Muscle layer of duodenum (tissue), 2 donors: ENCODE measurements at regions not wholly inside any gene's neighbourhood (a gene's known extent, or its start where the extent isn't known, plus 50 kb on each side); places are given as distances from the start of the nearest gene placed in this dataset.

Experiments
- H3K27ac ChIP-seq: one replicate; pipeline ENCODE4 v1.7.0; 2013; ENCODE audit warnings: mild to moderate bottlenecking, low read length
- H3K27me3 ChIP-seq: one replicate; pipeline ENCODE4 v1.7.0; 2013; ENCODE audit warnings: low read depth, mild to moderate bottlenecking, control low read depth, low read length
- H3K36me3 ChIP-seq, 2 donors: one replicate each; pipeline ENCODE4 v1.7.0; 2013; ENCODE audit warnings: low read length in 2 of 2, control low read depth in 1 of 2, mild to moderate bottlenecking in 1 of 2; ENCODE audit not compliant: insufficient read depth in 2 of 2, control insufficient read depth in 1 of 2
- H3K4me1 ChIP-seq, 2 donors: one replicate each; pipeline ENCODE4 v1.7.0; 2013; ENCODE audit warnings: low read length in 2 of 2, mild to moderate bottlenecking in 2 of 2, control low read depth in 1 of 2, moderate library complexity in 1 of 2; ENCODE audit not compliant: insufficient read depth in 2 of 2, control insufficient read depth in 1 of 2
- H3K4me3 ChIP-seq, 2 donors: one replicate each; pipeline ENCODE4 v1.7.0; 2013; ENCODE audit warnings: low read length in 2 of 2, low read depth in 1 of 2, mild to moderate bottlenecking in 1 of 2
- H3K9me3 ChIP-seq, 2 donors: one replicate each; pipeline ENCODE4 v1.7.0; 2013; ENCODE audit warnings: low read length in 2 of 2, control low read depth in 1 of 2, mild to moderate bottlenecking in 1 of 2; ENCODE audit not compliant: control insufficient read depth in 1 of 2
- donor health status: healthy.

GRCh38 chr21:38556390-38556789 is 58.1 kb upstream of the ERG start:
- no peak overlapping the region for H3K4me3 ChIP-seq
- no peaks in the 10 kb centered on the region for H3K36me3 ChIP-seq

GRCh38 chr21:38561205-38561604 is 62.9 kb upstream of the ERG start:
- Histone ChIP-seq H3K27me3 (no peaks in the 10 kb centered on the region), H3K9me3 (no peaks in the 10 kb centered on the region), H3K4me3 (no peak overlapping the region), H3K36me3 (no peaks in the 10 kb centered on the region), H3K4me1 (no peaks in the 10 kb centered on the region), H3K27ac (no peak overlapping the region)

More at GRCh38 chr21:38556390-38556789, 58.1 kb upstream of the ERG start:
- Histone ChIP-seq H3K27me3 (no peaks in the 10 kb centered on the region), H3K27ac (no peak overlapping the region), H3K4me1 (no peaks in the 10 kb centered on the region), H3K9me3 (no peaks in the 10 kb centered on the region)

DNA sequence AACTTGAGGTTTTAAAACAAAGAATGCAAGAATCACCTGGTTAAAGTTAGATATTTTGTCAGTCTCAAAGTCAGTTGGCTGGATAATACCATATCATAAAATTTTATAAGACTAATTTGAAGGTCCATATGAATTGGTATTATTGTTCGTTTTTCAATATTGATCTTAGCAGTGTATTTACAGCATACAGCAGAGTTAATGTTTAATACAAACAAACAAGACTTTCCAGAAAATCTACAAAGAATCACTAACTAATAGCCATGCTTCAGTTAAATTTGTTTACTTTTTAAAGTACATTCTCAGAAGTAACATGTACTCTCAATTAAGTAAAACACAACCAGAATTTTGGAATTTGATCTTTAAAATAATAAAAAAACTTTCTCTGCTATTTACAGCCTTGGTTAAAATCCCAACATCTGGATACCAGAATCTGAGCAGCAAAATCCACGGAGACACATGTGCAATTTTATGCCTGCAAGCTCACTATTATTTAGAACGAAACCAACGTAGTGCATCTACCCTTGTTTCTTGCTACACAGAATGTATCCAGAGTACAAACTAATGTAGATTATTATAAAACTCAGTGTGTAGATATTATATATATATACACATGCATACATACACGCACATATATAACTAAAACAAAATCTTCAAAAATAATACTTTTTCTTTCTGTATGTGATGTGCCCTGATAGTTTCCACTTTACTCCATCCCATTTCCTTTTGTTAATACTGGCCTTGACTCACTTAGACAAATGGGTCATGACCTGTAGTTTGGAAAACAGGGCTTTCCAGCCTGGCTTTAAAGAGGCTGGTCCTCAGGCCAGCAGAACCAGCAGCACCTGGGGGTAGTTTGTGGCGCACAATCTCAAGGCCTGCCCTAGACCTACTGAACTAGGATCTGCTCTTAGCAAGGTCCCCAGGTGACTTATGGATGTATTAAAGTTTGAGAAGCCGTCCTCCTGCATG is 63.6 kb upstream of the ERG start:
- no peak overlapping the region for H3K4me3 ChIP-seq
- no peaks in the 10 kb centered on the region for H3K36me3 ChIP-seq
- H3K9me3 ChIP-seq, result no peaks in the 10 kb centered on the region
- H3K27ac ChIP-seq, result no peak overlapping the region
- H3K4me1 ChIP-seq, result no peaks in the 10 kb centered on the region
- H3K27me3 ChIP-seq, result no peaks in the 10 kb centered on the region

- no peak overlapping the region for H3K27ac ChIP-seq
- H3K4me3 ChIP-seq, result peak overlapping the region; percentile 16 to 35
- H3K36me3 ChIP-seq, result no peaks in the 10 kb centered on the region
- no peaks in the 10 kb centered on the region for H3K9me3 ChIP-seq
- H3K4me1 ChIP-seq, result no peaks in the 10 kb centered on the region
- no peaks in the 10 kb centered on the region for H3K27me3 ChIP-seq
Observed at GRCh38 chr21:38567335-38567969, 69.2 kb upstream of the ERG start.

DNA sequence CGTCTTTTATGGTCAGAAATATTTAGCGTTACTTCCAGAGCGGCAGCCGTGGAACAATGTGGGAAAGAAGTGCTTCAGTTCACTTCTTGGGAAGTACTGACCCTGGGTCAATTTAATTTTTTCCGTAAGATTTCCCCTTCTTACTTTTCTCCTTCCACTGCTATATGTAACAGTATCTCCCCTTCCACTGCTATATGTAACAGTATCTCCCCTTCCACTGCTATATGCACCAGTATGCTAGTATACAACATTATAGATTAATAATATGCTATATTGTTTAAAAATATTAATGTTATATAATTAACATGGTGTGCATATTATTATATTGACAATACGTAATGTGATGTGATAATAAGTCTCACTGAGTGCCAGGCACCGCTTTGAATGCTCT is 69.7 kb upstream of the ERG start:
- no peaks in the 10 kb centered on the region for H3K27me3 ChIP-seq
- no peak overlapping the region for H3K27ac ChIP-seq
- peak overlapping the region in 1 of 2 donors; percentile 16 for H3K4me3 ChIP-seq

DNA sequence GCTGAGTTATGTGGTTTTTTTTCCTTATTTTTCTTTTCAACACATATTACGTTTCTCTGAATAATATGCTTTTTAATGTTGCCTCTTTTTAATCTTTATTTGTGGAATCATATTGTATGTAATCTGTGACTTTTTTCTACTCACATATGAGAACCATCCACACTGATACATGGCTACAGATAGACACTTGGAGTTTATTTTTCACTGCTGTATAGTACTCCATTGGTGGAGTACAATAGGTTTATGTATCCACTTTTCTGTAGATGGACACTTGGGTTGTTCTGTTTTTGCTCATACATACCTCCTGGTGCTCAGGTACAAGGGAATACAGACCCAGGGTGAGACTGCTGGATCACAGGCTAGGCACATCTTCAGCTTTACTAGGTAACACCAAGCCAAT is 71.5 kb upstream of the ERG start:
- Histone ChIP-seq H3K9me3 (no peaks in the 10 kb centered on the region), H3K4me1 (no peaks in the 10 kb centered on the region), H3K4me3 (no peak overlapping the region), H3K36me3 (no peaks in the 10 kb centered on the region), H3K27ac (no peak overlapping the region), H3K27me3 (no peaks in the 10 kb centered on the region)

More for the DNA sequence above, 69.7 kb upstream of the ERG start:
- no peaks in the 10 kb centered on the region for H3K9me3 ChIP-seq
- no peaks in the 10 kb centered on the region for H3K36me3 ChIP-seq
- no peaks in the 10 kb centered on the region for H3K4me1 ChIP-seq

DNA sequence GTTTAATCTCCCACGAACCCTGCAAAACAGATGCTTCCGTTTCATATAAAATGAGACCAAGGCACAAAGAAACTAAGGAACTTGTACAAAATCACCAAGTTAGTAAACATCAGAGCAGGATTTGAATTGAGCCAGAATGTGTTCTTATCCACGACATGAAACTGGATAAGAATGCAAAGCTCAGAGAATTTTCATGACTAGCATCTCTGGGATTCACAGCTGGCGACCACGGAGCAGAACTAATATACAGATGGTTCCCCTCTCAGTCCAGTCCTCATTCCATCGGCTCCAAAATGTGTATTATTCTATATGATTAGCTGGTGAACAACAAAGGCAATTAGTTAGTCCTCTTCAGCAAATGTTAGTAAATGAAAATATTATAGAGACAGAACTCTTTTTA is 72.3 kb upstream of the ERG start:
- H3K4me1 ChIP-seq, result no peaks in the 10 kb centered on the region
- H3K27ac ChIP-seq, result no peak overlapping the region
- no peaks in the 10 kb centered on the region for H3K9me3 ChIP-seq
- H3K4me3 ChIP-seq, result no peak overlapping the region
- H3K36me3 ChIP-seq, result no peaks in the 10 kb centered on the region
- H3K27me3 ChIP-seq, result no peaks in the 10 kb centered on the region

GRCh38 chr21:38574895-38575575 is 76.8 kb upstream of the ERG start:
- H3K4me1 ChIP-seq, result no peaks in the 10 kb centered on the region
- no peaks in the 10 kb centered on the region for H3K27me3 ChIP-seq
- no peak overlapping the region for H3K27ac ChIP-seq
- H3K36me3 ChIP-seq, result no peaks in the 10 kb centered on the region
- no peak overlapping the region for H3K4me3 ChIP-seq
- no peaks in the 10 kb centered on the region for H3K9me3 ChIP-seq

- no peaks in the 10 kb centered on the region for H3K27me3 ChIP-seq
- no peaks in the 10 kb centered on the region for H3K4me1 ChIP-seq
- H3K27ac ChIP-seq, result no peak overlapping the region
- no peak overlapping the region for H3K4me3 ChIP-seq
- no peaks in the 10 kb centered on the region for H3K36me3 ChIP-seq
- H3K9me3 ChIP-seq, result no peaks in the 10 kb centered on the region
Observed at GRCh38 chr21:38577887-38578286, 79.6 kb upstream of the ERG start.

GRCh38 chr21:38590449-38591217 is 92.4 kb upstream of the ERG start:
- Histone ChIP-seq H3K9me3 (no peaks in the 10 kb centered on the region), H3K27me3 (no peaks in the 10 kb centered on the region), H3K36me3 (no peaks in the 10 kb centered on the region), H3K4me1 (no peaks in the 10 kb centered on the region), H3K4me3 (no peak overlapping the region), H3K27ac (no peak overlapping the region)

DNA sequence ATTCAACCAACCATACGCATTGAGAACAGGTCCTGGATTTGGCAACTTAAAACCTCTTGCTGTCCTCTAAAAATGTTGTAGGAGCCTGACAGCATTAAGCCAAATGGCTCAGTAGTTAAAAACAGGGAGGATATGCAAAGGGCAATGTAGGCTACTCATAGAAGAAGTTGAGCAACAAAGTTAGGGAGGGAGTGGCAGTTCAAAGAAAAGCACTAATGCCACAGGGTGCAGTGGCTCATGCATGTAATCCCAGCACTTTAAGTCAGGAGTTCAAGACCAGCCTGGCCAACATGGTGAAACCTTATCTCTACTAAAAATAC is 92.9 kb upstream of the ERG start:
- Histone ChIP-seq H3K9me3 (no peaks in the 10 kb centered on the region), H3K4me1 (no peaks in the 10 kb centered on the region)

More for the DNA sequence above, 92.9 kb upstream of the ERG start:
- Histone ChIP-seq H3K36me3 (no peaks in the 10 kb centered on the region), H3K27me3 (no peaks in the 10 kb centered on the region), H3K4me3 (no peak overlapping the region), H3K27ac (no peak overlapping the region)
